ENCODE measurements at regions not wholly inside any gene's neighbourhood (a gene's known extent, or its start where the extent isn't known, plus 50 kb on each side); places are given as distances from the start of the nearest gene placed in this dataset.

GRCh38 chr10:23493711-23494110 is 54.8 kb downstream of the OTUD1 start:
- Histone ChIP-seq H3K36me3 (no peaks in the 10 kb centered on the region), H3K9me3 (no peaks in the 10 kb centered on the region), H3K27ac (no peak overlapping the region), H3K27me3 (no peaks in the 10 kb centered on the region), H3K4me3 (no peak overlapping the region), H3K4me1 (no peaks in the 10 kb centered on the region)
- intact Hi-C loops (cut with DNase I; ENCODE audit: low total_unique reads), result no loop called here
- no peak for DNase-seq (ENCODE audit: low spot score in 2 of 2)
- TF ChIP-seq, protein P1, sequence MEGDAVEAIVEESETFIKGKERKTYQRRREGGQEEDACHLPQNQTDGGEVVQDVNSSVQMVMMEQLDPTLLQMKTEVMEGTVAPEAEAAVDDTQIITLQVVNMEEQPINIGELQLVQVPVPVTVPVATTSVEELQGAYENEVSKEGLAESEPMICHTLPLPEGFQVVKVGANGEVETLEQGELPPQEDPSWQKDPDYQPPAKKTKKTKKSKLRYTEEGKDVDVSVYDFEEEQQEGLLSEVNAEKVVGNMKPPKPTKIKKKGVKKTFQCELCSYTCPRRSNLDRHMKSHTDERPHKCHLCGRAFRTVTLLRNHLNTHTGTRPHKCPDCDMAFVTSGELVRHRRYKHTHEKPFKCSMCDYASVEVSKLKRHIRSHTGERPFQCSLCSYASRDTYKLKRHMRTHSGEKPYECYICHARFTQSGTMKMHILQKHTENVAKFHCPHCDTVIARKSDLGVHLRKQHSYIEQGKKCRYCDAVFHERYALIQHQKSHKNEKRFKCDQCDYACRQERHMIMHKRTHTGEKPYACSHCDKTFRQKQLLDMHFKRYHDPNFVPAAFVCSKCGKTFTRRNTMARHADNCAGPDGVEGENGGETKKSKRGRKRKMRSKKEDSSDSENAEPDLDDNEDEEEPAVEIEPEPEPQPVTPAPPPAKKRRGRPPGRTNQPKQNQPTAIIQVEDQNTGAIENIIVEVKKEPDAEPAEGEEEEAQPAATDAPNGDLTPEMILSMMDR (IDR thresholded peaks at IDR 0.05), result no peak
- TF ChIP-seq POLR2AphosphoS5 (IDR thresholded peaks at IDR 0.05), result no peak
- TF ChIP-seq POLR2A (IDR thresholded peaks at IDR 0.05), result no peak

- Histone ChIP-seq H3K4me3 (no peak overlapping the region), H3K9me3 (no peaks in the 10 kb centered on the region), H3K36me3 (no peaks in the 10 kb centered on the region), H3K4me1 (no peaks in the 10 kb centered on the region), H3K27me3 (no peaks in the 10 kb centered on the region), H3K27ac (no peak overlapping the region)
- DNase-seq (ENCODE audit: low spot score in 2 of 2), result no peak
- no peak for TF ChIP-seq POLR2AphosphoS5 (IDR thresholded peaks at IDR 0.05)
- no peak for TF ChIP-seq POLR2A (IDR thresholded peaks at IDR 0.05)
- TF ChIP-seq, protein P1 (IDR thresholded peaks at IDR 0.05), result no peak
- intact Hi-C loops (cut with DNase I; ENCODE audit: low total_unique reads), result no loop called here
Observed at GRCh38 chr10:23496727-23497126, 57.9 kb downstream of the OTUD1 start.

- Histone ChIP-seq H3K27ac (no peak overlapping the region), H3K4me1 (no peaks in the 10 kb centered on the region), H3K4me3 (no peak overlapping the region), H3K9me3 (no peaks in the 10 kb centered on the region), H3K27me3 (no peaks in the 10 kb centered on the region), H3K36me3 (no peaks in the 10 kb centered on the region)
- intact Hi-C loops (cut with DNase I; ENCODE audit: low total_unique reads), result no loop called here
- TF ChIP-seq POLR2AphosphoS5 (IDR thresholded peaks at IDR 0.05), result no peak
- TF ChIP-seq, protein P1 (IDR thresholded peaks at IDR 0.05), result no peak
- TF ChIP-seq POLR2A (IDR thresholded peaks at IDR 0.05), result no peak
- no peak for DNase-seq (ENCODE audit: low spot score in 2 of 2)
Observed at GRCh38 chr10:23499372-23500132, 60.7 kb downstream of the OTUD1 start.

GRCh38 chr10:23505797-23506465 is 67.1 kb downstream of the OTUD1 start:
- H3K4me1 ChIP-seq, result no peaks in the 10 kb centered on the region

More at GRCh38 chr10:23505797-23506465, 67.1 kb downstream of the OTUD1 start:
- DNase-seq (ENCODE audit: low spot score in 2 of 2), result no peak
- H3K9me3 ChIP-seq, result no peaks in the 10 kb centered on the region
- intact Hi-C loops (cut with DNase I; ENCODE audit: low total_unique reads), result no loop called here
- no peaks in the 10 kb centered on the region for H3K27me3 ChIP-seq
- H3K4me3 ChIP-seq, result no peak overlapping the region
- no peak overlapping the region for H3K27ac ChIP-seq
- TF ChIP-seq, protein P1 (IDR thresholded peaks at IDR 0.05), result no peak
- TF ChIP-seq POLR2A (IDR thresholded peaks at IDR 0.05) (no peak), POLR2AphosphoS5 (IDR thresholded peaks at IDR 0.05) (no peak)
- no peaks in the 10 kb centered on the region for H3K36me3 ChIP-seq
